CD4-positive, alpha-beta memory T cell (primary cell): ENCODE measurements at regions not wholly inside any gene's neighbourhood (a gene's known extent, or its start where the extent isn't known, plus 50 kb on each side); places are given as distances from the start of the nearest gene placed in this dataset.

Experiments
- CTCF ChIA-PET: fragments of 350-600 bp; sonication (Branson Sonifier 250); formaldehyde crosslinking; loops from one replicate; lab custom pipeline; 2021; ENCODE audit warnings: inconsistent platforms; ENCODE audit not compliant: partially characterized antibody; lab: Charles Lee
- POLR2A ChIA-PET: fragments of 350-600 bp; sonication (Branson Sonifier 250); formaldehyde crosslinking; loops from one replicate; lab custom pipeline; 2021; ENCODE audit not compliant: partially characterized antibody; lab: Charles Lee
- DNase-seq, 5 donors: peaks; one replicate each; pipeline versions ENCODE4 v3.0.0 to v3.0.0-alpha.2; 2020 to 2022; ENCODE audit warnings: mixed read lengths in 1 of 5
- H3K27ac ChIP-seq: one replicate; pipeline ENCODE4 v1.7.0; 2013; ENCODE audit warnings: low read depth, low read length
- H3K27me3 ChIP-seq: 2 replicates; pipeline ENCODE4 v1.7.0; 2013; ENCODE audit warnings: mild to moderate bottlenecking, low read length, moderate library complexity; ENCODE audit not compliant: insufficient read depth
- H3K36me3 ChIP-seq: 2 replicates; pipeline ENCODE4 v1.7.0; 2013; ENCODE audit warnings: mild to moderate bottlenecking, low read length, moderate library complexity; ENCODE audit not compliant: insufficient read depth
- H3K4me1 ChIP-seq: 2 replicates; pipeline ENCODE4 v1.7.0; 2013; ENCODE audit warnings: mild to moderate bottlenecking, low read length, moderate library complexity; ENCODE audit not compliant: insufficient read depth
- H3K4me3 ChIP-seq, 2 donors: one replicate each; pipeline ENCODE4 v1.7.0; 2013; ENCODE audit warnings: low read length in 2 of 2, mild to moderate bottlenecking in 1 of 2
- H3K9me3 ChIP-seq, 2 donors: one replicate each; pipeline ENCODE4 v1.7.0; 2013; ENCODE audit warnings: low read length in 2 of 2, control low read depth in 1 of 2; ENCODE audit not compliant: control insufficient read depth in 1 of 2
- H3K27ac Mint-ChIP-seq, 7 donors: one replicate each; pipeline ENCODE4 v1.8.0; 2020 to 2021; ENCODE audit warnings: mixed read lengths in 7 of 7, mild to moderate bottlenecking in 6 of 7, inconsistent platforms in 3 of 7, moderate library complexity in 3 of 7
- H3K27me3 Mint-ChIP-seq, 2 donors: one replicate each; pipeline ENCODE4 v1.8.0; 2020 to 2021; ENCODE audit warnings: mixed read lengths in 2 of 2
- H3K36me3 Mint-ChIP-seq, 2 donors: one replicate each; pipeline ENCODE4 v1.8.0; 2020 to 2021; ENCODE audit warnings: mixed read lengths in 2 of 2, inconsistent platforms in 1 of 2, mild to moderate bottlenecking in 1 of 2
- H3K4me1 Mint-ChIP-seq, 4 donors: one replicate each; pipeline ENCODE4 v1.8.0; 2020 to 2021; ENCODE audit warnings: mixed read lengths in 4 of 4, mild to moderate bottlenecking in 1 of 4
- H3K4me3 Mint-ChIP-seq, 8 donors: one replicate each; pipeline ENCODE4 v1.8.0; 2020 to 2021; ENCODE audit warnings: mixed read lengths in 8 of 8, mild to moderate bottlenecking in 7 of 8, moderate library complexity in 6 of 8, inconsistent platforms in 3 of 8
- H3K9me3 Mint-ChIP-seq, 8 donors: one replicate each; pipeline ENCODE4 v1.8.0; 2020 to 2021; ENCODE audit warnings: mixed read lengths in 8 of 8, mild to moderate bottlenecking in 5 of 8, inconsistent platforms in 3 of 8, moderate library complexity in 1 of 8
- intact Hi-C: fragments of 100-400 bp; cut with micrococcal nuclease; formaldehyde crosslinking; loops from one replicate; pipeline ENCODE4 v1.15.1; 2023

DNA sequence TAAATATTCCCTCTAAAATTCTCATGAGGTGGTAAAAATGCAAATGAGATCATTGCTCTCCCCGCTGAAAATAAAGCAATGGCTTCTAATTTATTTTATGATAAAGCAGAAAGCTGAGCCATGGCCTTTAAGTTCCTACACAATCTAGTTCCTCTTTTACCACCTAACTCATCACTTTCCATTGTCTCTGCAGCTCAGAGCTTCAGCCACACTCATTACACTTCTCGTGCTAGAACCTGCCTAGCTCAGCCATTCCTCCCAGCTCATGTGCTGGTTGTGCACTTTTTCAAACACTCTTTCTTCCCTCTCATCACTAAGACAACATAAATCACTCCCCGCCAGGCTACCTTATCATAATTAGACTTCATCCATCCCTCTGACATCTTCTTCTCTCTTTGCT lies 1112.1 kb upstream of the PRKX start:
- H3K4me1 Mint-ChIP-seq = no peaks in the 10 kb centered on the region
- ChIA-PET CTCF (no interaction called here), POLR2A (no interaction called here)
- no peak for DNase-seq
- Histone ChIP-seq H3K4me3 (no peak overlapping the region), H3K27ac (no peak overlapping the region), H3K4me1 (no peaks in the 10 kb centered on the region), H3K27me3 (no peaks in the 10 kb centered on the region), H3K9me3 (no peaks in the 10 kb centered on the region), H3K36me3 (no peaks in the 10 kb centered on the region)
- no peaks in the 10 kb centered on the region for H3K36me3 Mint-ChIP-seq
- intact Hi-C loops = no loop called here
- H3K4me3 Mint-ChIP-seq = no peak overlapping the region
- no peak overlapping the region for H3K27ac Mint-ChIP-seq
- no peaks in the 10 kb centered on the region for H3K27me3 Mint-ChIP-seq
- H3K9me3 Mint-ChIP-seq = peaks cover 0 to 24% (median 12%) of the 10 kb centered on the region in 8 donors

DNA sequence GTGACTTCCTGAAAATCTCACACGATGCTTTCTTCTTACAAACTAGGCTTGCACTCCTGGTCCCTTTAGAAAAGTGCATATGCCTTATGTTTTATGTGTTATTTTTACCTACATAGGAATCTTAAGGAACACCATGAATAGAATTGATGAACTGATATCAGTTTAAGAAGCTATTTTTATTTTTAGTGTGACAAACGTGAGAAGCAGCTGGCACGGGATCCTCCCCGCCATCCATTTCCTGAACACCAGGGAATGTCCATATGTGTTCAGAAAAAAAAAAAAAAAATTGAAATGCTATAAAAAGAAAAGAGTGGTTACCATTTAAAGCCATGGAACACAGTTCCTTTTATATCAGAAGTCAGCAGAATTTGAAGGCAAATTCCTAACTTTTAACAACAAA lies 1096.1 kb upstream of the PRKX start:
- Mint-ChIP-seq H3K9me3 (peaks cover 0 to 41% (median 14%) of the 10 kb centered on the region in 8 donors), H3K4me3 (no peak overlapping the region), H3K4me1 (no peaks in the 10 kb centered on the region), H3K36me3 (no peaks in the 10 kb centered on the region), H3K27me3 (no peaks in the 10 kb centered on the region), H3K27ac (no peak overlapping the region)
- DNase-seq = no peak
- Histone ChIP-seq H3K36me3 (no peaks in the 10 kb centered on the region), H3K4me3 (no peak overlapping the region), H3K27ac (no peak overlapping the region), H3K27me3 (no peaks in the 10 kb centered on the region), H3K4me1 (no peaks in the 10 kb centered on the region), H3K9me3 (no peaks in the 10 kb centered on the region)
- intact Hi-C loops = no loop called here
- ChIA-PET POLR2A (no interaction called here), CTCF (no interaction called here)

DNA sequence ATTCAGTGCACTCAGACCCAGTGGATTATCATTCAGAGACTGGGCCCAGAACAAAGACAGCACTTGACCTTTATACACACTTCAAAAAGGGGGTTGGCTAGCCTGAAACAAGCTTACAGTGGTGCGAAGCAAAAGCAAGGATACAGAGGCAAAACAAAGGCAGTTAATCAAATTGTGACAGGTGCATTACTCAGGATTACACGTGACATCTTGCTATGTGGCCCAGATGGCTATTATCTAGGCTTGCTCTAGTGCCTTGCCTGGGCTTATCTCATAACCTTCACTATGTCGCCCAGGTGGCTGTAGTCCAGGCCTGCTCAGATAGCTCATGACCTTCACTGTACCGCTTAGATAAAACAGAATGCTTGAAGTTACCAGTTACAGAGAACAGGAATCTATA lies 1092.1 kb upstream of the PRKX start:
- Histone ChIP-seq H3K36me3 (no peaks in the 10 kb centered on the region), H3K4me3 (no peak overlapping the region), H3K27me3 (no peaks in the 10 kb centered on the region), H3K27ac (no peak overlapping the region), H3K9me3 (no peaks in the 10 kb centered on the region), H3K4me1 (no peaks in the 10 kb centered on the region)
- ChIA-PET CTCF (no interaction called here), POLR2A (no interaction called here)
- no peak for DNase-seq
- H3K27ac Mint-ChIP-seq = no peak overlapping the region
- peaks cover 0 to 36% (median 15%) of the 10 kb centered on the region in 8 donors for H3K9me3 Mint-ChIP-seq
- H3K4me3 Mint-ChIP-seq = no peak overlapping the region
- no peaks in the 10 kb centered on the region for H3K36me3 Mint-ChIP-seq
- no peaks in the 10 kb centered on the region for H3K27me3 Mint-ChIP-seq
- intact Hi-C loops = no loop called here
- H3K4me1 Mint-ChIP-seq = no peaks in the 10 kb centered on the region

DNA sequence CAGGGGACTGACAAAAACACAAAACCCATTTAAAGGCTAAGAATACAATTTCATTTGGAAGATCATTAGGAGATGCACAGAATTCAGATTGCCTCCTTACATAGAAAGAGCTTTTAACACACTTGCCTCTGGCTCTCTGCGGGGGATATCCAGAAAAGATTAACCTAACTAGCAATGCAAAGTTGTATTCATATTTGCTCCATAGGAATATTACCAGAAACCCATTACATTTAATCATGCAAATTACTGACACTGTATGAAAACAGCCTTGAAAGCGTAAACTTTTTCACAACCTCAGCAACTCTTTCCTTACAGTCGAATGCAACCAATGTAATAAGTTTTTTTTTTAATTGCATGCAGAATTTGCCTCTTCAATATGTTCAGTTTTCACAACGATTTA lies 1087.3 kb upstream of the PRKX start:
- intact Hi-C loops = no loop called here
- CTCF ChIA-PET = no interaction called here
- H3K9me3 Mint-ChIP-seq = peaks cover 0 to 28% (median 8%) of the 10 kb centered on the region in 8 donors
- H3K27me3 Mint-ChIP-seq = no peaks in the 10 kb centered on the region
- Histone ChIP-seq H3K27ac (no peak overlapping the region), H3K27me3 (no peaks in the 10 kb centered on the region), H3K9me3 (no peaks in the 10 kb centered on the region), H3K4me1 (no peaks in the 10 kb centered on the region), H3K36me3 (no peaks in the 10 kb centered on the region), H3K4me3 (no peak overlapping the region)
- DNase-seq = no peak
- no peak overlapping the region for H3K4me3 Mint-ChIP-seq
- no peaks in the 10 kb centered on the region for H3K4me1 Mint-ChIP-seq
- H3K27ac Mint-ChIP-seq = no peak overlapping the region
- POLR2A ChIA-PET = no interaction called here
- H3K36me3 Mint-ChIP-seq = no peaks in the 10 kb centered on the region

DNA sequence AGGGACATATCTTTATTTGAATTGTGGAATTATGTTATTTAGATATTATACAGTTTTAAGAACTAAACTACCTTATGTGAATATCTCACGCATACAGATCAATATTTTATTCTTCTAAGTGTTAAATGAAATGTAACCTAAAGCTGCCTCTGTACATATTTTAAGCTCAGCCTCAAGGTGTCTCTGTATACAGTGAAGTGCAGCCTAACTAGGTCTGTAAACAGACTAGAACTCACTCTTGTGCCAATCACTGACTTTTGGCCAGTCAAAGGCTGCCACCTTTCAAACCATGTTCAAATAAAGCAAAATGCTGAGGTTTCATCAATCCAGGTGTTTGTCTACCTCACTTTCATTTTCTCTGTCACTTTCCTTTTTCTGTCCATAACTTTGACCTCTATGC lies 1074.5 kb upstream of the PRKX start:
- Mint-ChIP-seq H3K9me3 (peaks cover 0 to 12% (median 2%) of the 10 kb centered on the region in 8 donors), H3K27me3 (no peaks in the 10 kb centered on the region), H3K4me1 (no peaks in the 10 kb centered on the region), H3K27ac (no peak overlapping the region), H3K4me3 (no peak overlapping the region), H3K36me3 (no peaks in the 10 kb centered on the region)
- no peaks in the 10 kb centered on the region for H3K9me3 ChIP-seq
- H3K36me3 ChIP-seq = no peaks in the 10 kb centered on the region
- ChIA-PET POLR2A (no interaction called here), CTCF (no interaction called here)
- intact Hi-C loops = no loop called here
- no peak overlapping the region for H3K4me3 ChIP-seq
- H3K27ac ChIP-seq = no peak overlapping the region
- H3K4me1 ChIP-seq = no peaks in the 10 kb centered on the region
- H3K27me3 ChIP-seq = no peaks in the 10 kb centered on the region
- no peak for DNase-seq

DNA sequence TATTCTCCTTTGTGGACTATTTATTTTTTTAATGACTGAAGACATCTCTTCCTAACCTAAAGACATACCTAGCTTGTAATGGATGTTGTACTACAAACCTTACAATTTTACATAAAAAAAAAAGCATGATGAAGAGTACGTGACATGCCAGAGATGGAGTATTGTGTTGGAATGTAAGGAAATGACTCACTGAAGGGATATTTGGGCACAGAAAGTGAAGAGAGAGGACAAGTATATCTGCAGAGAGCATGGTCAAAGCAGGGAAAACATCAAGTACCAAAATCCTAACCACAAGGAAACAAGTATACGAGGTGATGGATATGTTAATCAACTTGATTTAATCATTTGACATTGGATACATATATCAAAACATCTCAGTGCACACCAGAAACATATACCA lies 1051.4 kb upstream of the PRKX start:
- H3K9me3 ChIP-seq = no peaks in the 10 kb centered on the region
- no peaks in the 10 kb centered on the region for H3K27me3 ChIP-seq
- no peak for DNase-seq
- ChIA-PET CTCF (no interaction called here), POLR2A (no interaction called here)
- intact Hi-C loops = no loop called here
- Mint-ChIP-seq H3K9me3 (peaks cover 0 to 9% (median 3%) of the 10 kb centered on the region in 8 donors), H3K27me3 (no peaks in the 10 kb centered on the region), H3K27ac (no peak overlapping the region), H3K36me3 (no peaks in the 10 kb centered on the region), H3K4me1 (no peaks in the 10 kb centered on the region), H3K4me3 (no peak overlapping the region)
- no peak overlapping the region for H3K27ac ChIP-seq
- H3K36me3 ChIP-seq = no peaks in the 10 kb centered on the region
- no peaks in the 10 kb centered on the region for H3K4me1 ChIP-seq
- no peak overlapping the region for H3K4me3 ChIP-seq

DNA sequence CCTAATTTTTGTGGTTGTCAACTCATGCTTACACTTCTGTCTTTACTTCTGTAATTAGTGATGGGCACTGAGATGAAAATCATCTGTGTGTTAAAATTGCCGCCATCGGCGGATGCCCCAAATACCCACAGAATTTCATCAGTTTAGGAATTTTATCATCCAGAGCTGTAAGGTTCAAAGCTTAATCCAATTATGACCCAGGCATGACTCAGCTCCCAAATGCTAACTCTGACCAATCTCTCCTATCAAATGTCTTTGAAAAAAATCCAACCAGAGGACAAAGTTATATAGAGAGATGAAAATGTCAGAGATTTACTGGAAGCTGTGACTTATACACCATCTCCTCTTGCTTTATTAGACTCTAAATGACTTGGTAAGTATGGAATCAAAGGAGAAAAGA lies 1048.7 kb upstream of the PRKX start:
- ChIA-PET POLR2A (no interaction called here), CTCF (no interaction called here)
- H3K27me3 Mint-ChIP-seq = no peaks in the 10 kb centered on the region
- peaks cover 0 to 12% (median 5%) of the 10 kb centered on the region in 8 donors for H3K9me3 Mint-ChIP-seq
- Histone ChIP-seq H3K27ac (no peak overlapping the region), H3K9me3 (no peaks in the 10 kb centered on the region), H3K4me3 (no peak overlapping the region), H3K36me3 (no peaks in the 10 kb centered on the region), H3K27me3 (no peaks in the 10 kb centered on the region), H3K4me1 (no peaks in the 10 kb centered on the region)
- H3K27ac Mint-ChIP-seq = no peak overlapping the region
- intact Hi-C loops = no loop called here
- no peaks in the 10 kb centered on the region for H3K4me1 Mint-ChIP-seq
- H3K4me3 Mint-ChIP-seq = no peak overlapping the region
- DNase-seq = no peak
- H3K36me3 Mint-ChIP-seq = no peaks in the 10 kb centered on the region
